ENCODE measurements at regions not wholly inside any gene's neighbourhood (a gene's known extent, or its start where the extent isn't known, plus 50 kb on each side); places are given as distances from the start of the nearest gene placed in this dataset.

- TF ChIP-seq, protein P1, sequence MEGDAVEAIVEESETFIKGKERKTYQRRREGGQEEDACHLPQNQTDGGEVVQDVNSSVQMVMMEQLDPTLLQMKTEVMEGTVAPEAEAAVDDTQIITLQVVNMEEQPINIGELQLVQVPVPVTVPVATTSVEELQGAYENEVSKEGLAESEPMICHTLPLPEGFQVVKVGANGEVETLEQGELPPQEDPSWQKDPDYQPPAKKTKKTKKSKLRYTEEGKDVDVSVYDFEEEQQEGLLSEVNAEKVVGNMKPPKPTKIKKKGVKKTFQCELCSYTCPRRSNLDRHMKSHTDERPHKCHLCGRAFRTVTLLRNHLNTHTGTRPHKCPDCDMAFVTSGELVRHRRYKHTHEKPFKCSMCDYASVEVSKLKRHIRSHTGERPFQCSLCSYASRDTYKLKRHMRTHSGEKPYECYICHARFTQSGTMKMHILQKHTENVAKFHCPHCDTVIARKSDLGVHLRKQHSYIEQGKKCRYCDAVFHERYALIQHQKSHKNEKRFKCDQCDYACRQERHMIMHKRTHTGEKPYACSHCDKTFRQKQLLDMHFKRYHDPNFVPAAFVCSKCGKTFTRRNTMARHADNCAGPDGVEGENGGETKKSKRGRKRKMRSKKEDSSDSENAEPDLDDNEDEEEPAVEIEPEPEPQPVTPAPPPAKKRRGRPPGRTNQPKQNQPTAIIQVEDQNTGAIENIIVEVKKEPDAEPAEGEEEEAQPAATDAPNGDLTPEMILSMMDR (conservative IDR thresholded peaks at IDR 0.05): no peak
- TF ChIP-seq EZH2 (IDR thresholded peaks at IDR 0.05; ENCODE audit: low read depth): no peak
Measured at GRCh38 chr1:60129911-60130310, 56.3 kb upstream of the C1orf87 start.
